ENCODE measurements at regions not wholly inside any gene's neighbourhood (a gene's known extent, or its start where the extent isn't known, plus 50 kb on each side); places are given as distances from the start of the nearest gene placed in this dataset.

- H3K4me3 ChIP-seq (ENCODE audit: low read depth, low read length): no peak overlapping the region
Observed at GRCh38 chr21:39029086-39029755, 154.0 kb downstream of the PSMG1 start.

DNA sequence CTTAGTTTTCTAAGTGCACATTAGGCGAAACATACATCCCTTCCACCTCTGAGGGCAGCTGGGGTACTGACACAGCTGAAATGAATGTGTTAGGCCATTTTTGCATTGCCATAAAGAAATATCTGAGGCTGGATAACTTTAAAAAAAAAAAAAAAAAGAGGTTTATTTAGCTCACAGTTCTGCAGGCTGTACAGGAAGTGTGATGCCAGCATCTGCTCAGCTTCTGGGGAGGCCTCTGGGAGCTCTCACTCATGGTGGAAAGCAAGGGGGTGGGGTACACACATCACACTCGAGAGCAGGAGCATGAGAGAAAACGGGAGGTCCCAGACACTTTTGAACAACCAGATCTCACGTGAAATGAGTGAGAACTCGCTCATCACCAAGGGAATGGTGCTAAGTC lies 158.1 kb downstream of the PSMG1 start:
- no peak overlapping the region for H3K4me3 ChIP-seq (ENCODE audit: low read depth, low read length)

- H3K4me3 ChIP-seq (ENCODE audit: low read depth, low read length): no peak overlapping the region
Observed at GRCh38 chr21:39024538-39024937, 158.7 kb downstream of the PSMG1 start.

DNA sequence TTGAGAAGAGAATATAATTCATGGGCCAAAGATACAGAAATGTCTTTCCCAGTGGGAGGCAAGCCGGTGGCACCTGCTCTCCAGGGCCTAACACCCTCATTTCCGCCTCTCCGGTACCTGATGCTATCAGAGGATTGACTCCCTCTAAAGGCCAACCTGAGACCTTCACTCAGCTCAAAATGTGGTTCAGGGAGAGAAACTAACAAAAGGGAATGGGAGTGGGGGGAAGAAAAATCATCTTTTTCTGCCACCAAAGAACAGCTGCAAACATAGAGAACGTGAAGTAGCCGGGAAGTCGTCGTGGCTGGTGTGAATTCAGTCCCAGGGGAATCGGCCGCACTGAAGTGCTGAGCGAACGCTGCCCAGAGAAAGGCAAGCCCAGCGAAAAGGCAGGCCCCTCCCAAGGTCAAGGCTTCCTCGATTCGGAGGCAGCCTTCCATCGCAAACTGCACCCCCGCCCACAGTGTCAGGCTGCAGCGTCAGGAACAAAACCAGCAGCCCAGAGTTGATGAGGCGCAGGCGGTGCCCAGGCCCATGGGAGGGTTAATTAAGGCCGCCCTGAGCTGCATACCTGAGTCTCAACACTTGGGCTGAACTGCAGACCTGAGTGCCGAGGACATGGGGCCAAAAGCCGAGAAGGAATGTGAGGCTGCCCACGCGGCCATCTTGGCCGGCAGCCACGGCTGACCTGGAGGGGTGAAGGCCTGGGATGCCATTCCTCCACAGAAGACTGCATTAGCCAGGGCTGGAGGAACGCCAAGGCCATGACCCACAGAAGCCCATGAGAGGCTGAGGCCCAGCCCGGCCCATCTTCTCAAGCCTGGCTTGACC lies 160.2 kb downstream of the PSMG1 start:
- no peak overlapping the region for H3K4me3 ChIP-seq (ENCODE audit: low read depth, low read length)

DNA sequence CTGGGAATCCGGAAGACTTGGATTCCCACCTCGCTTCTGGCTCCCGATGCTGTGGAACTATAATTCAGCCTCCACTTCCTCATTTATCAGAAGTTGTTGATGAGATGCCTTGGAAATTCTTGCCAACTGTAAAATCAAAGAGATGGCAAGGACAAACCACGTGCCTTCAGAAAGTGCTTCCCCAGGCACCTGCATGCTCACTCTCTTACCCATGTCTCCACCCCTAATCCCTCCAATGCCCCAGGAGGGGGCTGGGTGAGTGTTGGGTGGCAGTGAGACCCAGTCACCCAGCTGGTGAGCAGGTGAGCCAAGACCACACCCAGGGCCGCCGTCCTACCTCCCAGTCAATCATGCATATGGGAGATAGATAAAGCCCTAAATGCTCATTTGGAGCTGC lies 160.8 kb downstream of the PSMG1 start:
- no peak overlapping the region for H3K4me3 ChIP-seq (ENCODE audit: low read depth, low read length)

GRCh38 chr21:39022035-39022434 lies 161.2 kb downstream of the PSMG1 start:
- H3K4me3 ChIP-seq (ENCODE audit: low read depth, low read length): no peak overlapping the region

- H3K4me3 ChIP-seq (ENCODE audit: low read depth, low read length): no peak overlapping the region
Observed at GRCh38 chr21:39021478-39021832, 161.8 kb downstream of the PSMG1 start.

GRCh38 chr21:39020751-39021477 lies 162.3 kb downstream of the PSMG1 start:
- H3K4me3 ChIP-seq (ENCODE audit: low read depth, low read length): no peak overlapping the region

GRCh38 chr21:39018730-39019129 lies 164.5 kb downstream of the PSMG1 start:
- no peak overlapping the region for H3K4me3 ChIP-seq (ENCODE audit: low read depth, low read length)

DNA sequence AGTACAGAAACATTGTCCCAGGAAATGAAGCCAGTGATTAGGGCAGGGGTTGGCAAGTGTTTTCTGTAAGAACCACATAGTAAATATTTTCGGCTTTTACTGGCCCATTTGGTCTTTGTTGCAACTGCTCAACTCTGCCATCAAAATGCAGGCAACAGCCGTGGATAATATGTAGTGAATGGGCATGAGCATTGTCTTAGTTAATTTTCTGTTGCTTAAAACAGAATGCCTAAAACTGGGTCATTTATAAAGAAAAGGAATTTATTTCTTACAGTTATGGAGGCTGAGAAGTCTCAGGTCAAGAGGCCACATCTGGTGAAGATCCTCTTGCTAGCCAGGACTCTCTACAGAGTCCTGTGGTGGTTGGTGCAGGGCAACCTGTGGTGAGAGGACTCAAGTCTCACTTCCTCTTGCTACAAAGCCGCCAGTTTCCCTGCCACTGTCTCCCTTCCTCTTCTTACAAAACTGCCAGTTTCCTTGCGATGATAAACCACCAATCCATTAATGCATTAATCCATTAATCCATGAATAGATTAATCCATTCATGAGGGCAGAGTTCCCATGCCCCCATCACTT lies 166.4 kb downstream of the PSMG1 start:
- no peak overlapping the region for H3K4me3 ChIP-seq (ENCODE audit: low read depth, low read length)

DNA sequence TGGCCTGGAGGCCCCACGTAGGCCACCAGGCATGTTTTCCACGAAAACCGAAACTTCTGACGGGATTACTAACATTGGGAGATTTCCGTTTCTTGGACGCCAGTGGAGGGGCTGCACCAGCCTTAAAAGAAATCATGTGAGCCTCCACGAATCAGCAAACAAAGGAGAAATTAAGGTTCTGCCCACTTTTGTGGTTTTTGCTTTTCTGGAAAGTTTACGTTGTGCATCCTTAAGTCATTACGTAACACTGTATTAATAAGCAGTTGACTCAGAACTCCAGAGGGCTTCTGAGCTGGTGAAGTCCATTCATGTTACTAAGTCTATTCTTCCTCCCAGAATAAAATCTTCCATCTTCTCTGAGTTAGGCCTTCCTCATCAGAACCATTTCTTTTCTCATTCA lies 168.5 kb downstream of the PSMG1 start:
- H3K4me3 ChIP-seq (ENCODE audit: low read depth, low read length): no peak overlapping the region

DNA sequence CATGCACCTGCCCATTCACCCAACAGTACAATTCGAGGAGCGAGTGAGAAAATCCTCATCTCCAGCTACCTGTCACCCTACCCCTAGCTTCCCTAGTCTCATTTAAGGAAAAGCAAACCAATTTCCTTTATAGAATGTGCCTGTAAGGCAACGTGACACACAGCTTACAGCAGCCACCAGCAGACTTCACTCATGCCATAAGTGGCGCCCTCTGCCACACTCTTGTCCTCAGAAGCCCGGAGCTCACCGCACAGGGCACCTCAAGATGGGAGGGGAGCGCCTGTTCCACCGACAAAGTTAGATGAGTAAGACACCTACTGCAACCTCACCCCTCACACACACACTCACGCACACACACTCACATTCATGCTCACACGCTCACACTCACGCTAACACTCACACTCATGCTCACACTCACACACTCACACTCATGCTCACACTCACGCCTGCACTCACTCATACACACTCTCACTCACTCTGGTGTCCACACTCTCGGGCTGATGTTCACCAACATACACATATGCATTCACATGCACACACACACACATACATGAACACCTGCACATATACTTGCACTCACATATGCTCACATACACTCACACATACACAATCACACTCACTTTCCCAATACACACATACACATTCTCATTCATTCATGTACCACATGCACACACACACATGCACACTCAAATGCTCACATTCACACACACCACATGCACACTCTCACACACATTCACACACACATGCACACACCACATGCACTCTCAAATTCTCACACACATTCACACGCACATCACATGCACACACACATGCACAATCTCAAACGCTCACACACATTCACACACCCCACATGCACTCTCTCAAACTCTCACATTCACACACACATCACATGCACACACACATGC lies 170.7 kb downstream of the PSMG1 start:
- no peak overlapping the region for H3K4me3 ChIP-seq (ENCODE audit: low read depth, low read length)

- no peak overlapping the region for H3K4me3 ChIP-seq (ENCODE audit: low read depth, low read length)
Observed at GRCh38 chr21:39011911-39012310, 171.3 kb downstream of the PSMG1 start.

DNA sequence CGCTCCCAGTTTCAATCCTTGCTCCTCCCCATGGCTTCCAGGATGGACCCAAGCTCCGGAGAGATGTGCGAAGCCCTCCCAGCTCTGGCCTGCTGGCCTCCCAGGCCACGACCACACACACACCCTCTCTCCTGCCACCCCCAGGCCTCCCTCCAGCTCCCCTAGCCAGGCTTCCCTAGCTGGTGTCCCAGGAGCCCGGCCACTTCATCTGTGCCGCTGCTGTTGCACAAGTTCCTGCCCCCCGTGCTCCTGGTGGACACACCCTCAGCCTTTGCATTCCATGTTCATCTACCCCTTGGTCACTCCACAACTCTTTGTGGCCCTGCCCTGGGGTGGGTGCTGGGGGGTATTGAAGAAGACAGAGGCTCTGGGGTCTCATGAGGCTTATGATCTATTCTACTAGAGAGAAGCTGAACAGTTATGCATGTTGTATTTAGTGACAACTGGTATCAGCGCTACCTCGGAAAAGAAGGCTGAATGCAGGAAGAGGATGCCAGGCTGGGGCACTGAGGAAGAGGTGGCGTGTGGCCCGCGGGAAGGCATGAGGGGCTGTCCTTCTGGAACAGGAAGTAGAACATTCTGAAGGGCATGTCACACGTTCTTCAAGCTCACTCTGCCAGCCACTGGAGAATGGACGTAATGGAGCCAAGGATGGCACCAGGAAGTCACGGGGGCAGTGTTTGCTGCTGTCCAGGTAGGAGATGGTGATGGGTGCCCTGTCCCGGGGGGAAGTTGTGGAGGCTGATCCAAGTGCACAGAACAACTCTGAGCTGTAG lies 172.4 kb downstream of the PSMG1 start:
- no peak overlapping the region for H3K4me3 ChIP-seq (ENCODE audit: low read depth, low read length)

DNA sequence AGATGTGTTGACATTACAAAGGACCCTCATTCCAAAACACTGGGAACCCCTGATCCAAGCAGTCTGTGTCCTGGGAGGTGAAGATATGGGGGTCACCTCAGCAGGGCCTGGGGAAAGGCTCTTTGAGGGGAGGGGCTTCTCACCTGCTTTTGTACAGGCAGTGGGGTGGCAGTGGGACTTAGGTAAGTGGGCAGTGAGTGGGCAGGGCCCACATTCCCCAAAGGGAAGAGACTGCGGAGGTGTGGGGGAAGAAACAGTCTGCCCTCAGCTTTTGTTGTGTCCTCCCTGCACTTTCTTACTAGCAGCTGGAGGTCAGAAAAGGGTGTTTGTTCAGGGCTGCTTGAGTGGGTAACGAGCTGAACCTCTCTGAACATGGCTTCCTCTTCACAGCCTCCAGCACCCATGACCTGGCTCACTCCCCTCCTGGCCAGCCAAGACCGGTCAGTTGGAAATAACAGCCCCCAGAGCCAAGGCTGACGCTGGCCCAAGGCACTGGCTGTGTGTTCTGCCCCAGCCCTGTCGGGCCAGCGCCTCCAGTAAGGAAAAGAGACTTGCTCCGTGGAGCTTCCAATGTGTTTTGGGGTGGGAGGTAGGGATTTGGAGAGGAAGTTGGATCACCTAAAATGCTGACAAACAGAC lies 173.5 kb downstream of the PSMG1 start:
- no peak overlapping the region for H3K4me3 ChIP-seq (ENCODE audit: low read depth, low read length)

- H3K4me3 ChIP-seq (ENCODE audit: low read depth, low read length): no peak overlapping the region
Observed at GRCh38 chr21:39007985-39008384, 175.3 kb downstream of the PSMG1 start.

DNA sequence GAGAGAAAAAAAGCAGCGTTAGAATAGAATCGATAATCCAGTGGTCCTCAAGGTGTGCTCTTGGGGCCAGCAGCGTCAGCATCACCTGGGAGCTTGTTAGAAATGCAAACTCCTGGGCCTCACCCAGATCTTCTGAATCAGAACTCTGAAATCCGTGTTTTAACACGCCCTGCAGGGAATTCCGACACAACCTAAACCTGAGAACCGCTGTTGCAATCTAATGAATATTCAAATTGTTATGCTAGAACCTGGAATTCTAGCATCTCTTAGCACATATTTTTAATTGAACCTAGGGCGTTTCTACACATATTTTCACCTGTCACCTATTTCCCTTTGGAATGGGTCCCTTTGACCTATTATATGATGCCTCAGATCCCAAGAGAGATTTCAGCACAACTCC lies 175.7 kb downstream of the PSMG1 start:
- no peak overlapping the region for H3K4me3 ChIP-seq (ENCODE audit: low read depth, low read length)

DNA sequence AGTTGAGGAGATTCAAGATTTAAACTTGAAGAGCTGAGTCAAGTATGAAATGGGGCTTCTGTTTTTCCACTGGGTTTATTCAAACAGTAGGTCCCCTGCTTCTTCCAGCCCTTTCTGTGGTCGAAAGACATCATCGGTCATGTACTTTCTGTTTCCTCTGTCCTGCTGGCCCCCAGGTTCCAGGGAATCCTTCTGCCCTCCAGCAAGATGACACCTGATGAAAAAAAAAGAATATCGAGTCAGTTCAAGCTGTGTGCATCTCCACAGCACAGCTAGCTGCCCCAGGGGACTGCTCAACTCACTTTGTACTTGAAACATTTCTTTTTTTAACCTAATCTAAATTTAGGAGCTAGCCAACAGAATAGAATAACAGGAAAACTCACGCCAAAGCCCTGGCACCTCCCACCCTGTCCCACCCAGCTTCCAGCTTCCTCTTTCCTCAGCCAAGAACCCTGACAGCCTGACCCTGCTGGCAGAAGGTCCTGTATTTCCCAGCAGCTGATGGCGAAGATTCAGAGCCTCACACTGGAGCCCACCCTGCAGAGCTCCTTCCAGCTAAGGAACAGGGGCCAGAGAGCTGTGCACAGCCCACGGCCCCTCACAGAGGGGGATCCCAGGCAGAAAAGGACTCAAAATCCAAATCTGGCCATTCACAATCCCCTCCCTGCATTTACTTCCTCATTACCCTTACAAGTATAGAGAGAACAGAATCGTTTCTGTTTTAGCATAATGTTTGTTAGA lies 176.5 kb downstream of the PSMG1 start:
- no peak overlapping the region for H3K4me3 ChIP-seq (ENCODE audit: low read depth, low read length)

DNA sequence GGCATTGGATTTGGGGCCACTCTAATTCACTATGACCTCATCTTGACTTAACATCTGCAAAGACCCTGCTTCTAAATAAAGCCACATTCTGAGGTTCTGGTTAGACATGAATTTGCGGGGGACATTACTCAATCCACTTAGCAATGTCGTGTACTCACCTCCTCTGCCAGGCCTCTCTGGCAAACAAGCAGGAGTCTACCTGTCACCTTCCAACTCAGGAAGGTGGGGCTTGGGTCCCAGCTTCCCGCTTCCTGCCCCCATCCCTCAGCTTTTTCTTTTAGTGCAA lies 177.8 kb downstream of the PSMG1 start:
- no peak overlapping the region for H3K4me3 ChIP-seq (ENCODE audit: low read depth, low read length)

All from iPS-11a (cell line).